ENCODE measurements at regions not wholly inside any gene's neighbourhood (a gene's known extent, or its start where the extent isn't known, plus 50 kb on each side); places are given as distances from the start of the nearest gene placed in this dataset.

GRCh38 chr16:56057151-56057550, 134.1 kb upstream of the GNAO1 start:
- H3K9ac ChIP-seq (ENCODE audit: low read depth, low read length): no peak overlapping the region
- H3K4me1 ChIP-seq (ENCODE audit: insufficient read depth, low read length): no peaks in the 10 kb centered on the region
- H3K27me3 ChIP-seq (ENCODE audit: insufficient read depth, low read length): no peaks in the 10 kb centered on the region; the same call in 1 of the 2 replicates
- H3K36me3 ChIP-seq (ENCODE audit: insufficient read depth, low read length): no peaks in the 10 kb centered on the region
- no peak overlapping the region for H3K4me3 ChIP-seq (ENCODE audit: low read length)
- H3K9me3 ChIP-seq (ENCODE audit: insufficient read depth, low read depth, low read length): no peaks in the 10 kb centered on the region
- no peak overlapping the region for H3K27ac ChIP-seq (ENCODE audit: low read depth, low read length)
- 100% methylated on average over 1 of the region's 1 CpG for WGBS

GRCh38 chr16:56050916-56051315, 140.4 kb upstream of the GNAO1 start:
- Histone ChIP-seq H3K4me3 (ENCODE audit: low read length) (no peak overlapping the region), H3K4me1 (ENCODE audit: insufficient read depth, low read length) (no peaks in the 10 kb centered on the region), H3K9ac (ENCODE audit: low read depth, low read length) (no peak overlapping the region), H3K27me3 (ENCODE audit: insufficient read depth, low read length) (no peaks in the 10 kb centered on the region), H3K9me3 (ENCODE audit: insufficient read depth, low read depth, low read length) (no peaks in the 10 kb centered on the region), H3K36me3 (ENCODE audit: insufficient read depth, low read length) (no peaks in the 10 kb centered on the region), H3K27ac (ENCODE audit: low read depth, low read length) (no peak overlapping the region)
- WGBS: 97% methylated on average over 4 of the region's 4 CpGs

GRCh38 chr16:56048425-56049105, 142.7 kb upstream of the GNAO1 start:
- Histone ChIP-seq H3K27ac (ENCODE audit: low read depth, low read length) (no peak overlapping the region), H3K36me3 (ENCODE audit: insufficient read depth, low read length) (no peaks in the 10 kb centered on the region), H3K9ac (ENCODE audit: low read depth, low read length) (no peak overlapping the region), H3K4me3 (ENCODE audit: low read length) (no peak overlapping the region), H3K27me3 (ENCODE audit: insufficient read depth, low read length) (no peaks in the 10 kb centered on the region), H3K4me1 (ENCODE audit: insufficient read depth, low read length) (no peaks in the 10 kb centered on the region), H3K9me3 (ENCODE audit: insufficient read depth, low read depth, low read length) (no peaks in the 10 kb centered on the region)
- WGBS: 90% methylated on average over 5 of the region's 6 CpGs

GRCh38 chr16:56047307-56048234, 143.7 kb upstream of the GNAO1 start:
- no peak overlapping the region for H3K4me3 ChIP-seq (ENCODE audit: low read length)

GRCh38 chr16:56042416-56042815, 148.9 kb upstream of the GNAO1 start:
- H3K4me1 ChIP-seq (ENCODE audit: insufficient read depth, low read length): no peaks in the 10 kb centered on the region
- no peaks in the 10 kb centered on the region for H3K27me3 ChIP-seq (ENCODE audit: insufficient read depth, low read length)
- H3K9ac ChIP-seq (ENCODE audit: low read depth, low read length): no peak overlapping the region
- H3K4me3 ChIP-seq (ENCODE audit: low read length): no peak overlapping the region
- no peaks in the 10 kb centered on the region for H3K36me3 ChIP-seq (ENCODE audit: insufficient read depth, low read length)
- peaks cover 2% of the 10 kb centered on the region; the same call in 1 of the 2 replicates for H3K9me3 ChIP-seq (ENCODE audit: insufficient read depth, low read depth, low read length)
- no peak overlapping the region for H3K27ac ChIP-seq (ENCODE audit: low read depth, low read length)
- 94% methylated on average over 4 of the region's 4 CpGs for WGBS

More at GRCh38 chr16:56047307-56048234, 143.7 kb upstream of the GNAO1 start:
- Histone ChIP-seq H3K9me3 (ENCODE audit: insufficient read depth, low read depth, low read length) (no peaks in the 10 kb centered on the region), H3K27ac (ENCODE audit: low read depth, low read length) (no peak overlapping the region), H3K4me1 (ENCODE audit: insufficient read depth, low read length) (no peaks in the 10 kb centered on the region), H3K36me3 (ENCODE audit: insufficient read depth, low read length) (no peaks in the 10 kb centered on the region), H3K27me3 (ENCODE audit: insufficient read depth, low read length) (no peaks in the 10 kb centered on the region), H3K9ac (ENCODE audit: low read depth, low read length) (no peak overlapping the region)
- 82% methylated on average over 4 of the region's 4 CpGs for WGBS

GRCh38 chr16:56041556-56042140, 149.6 kb upstream of the GNAO1 start:
- peaks cover 9% of the 10 kb centered on the region; the same call in 1 of the 2 replicates for H3K9me3 ChIP-seq (ENCODE audit: insufficient read depth, low read depth, low read length)
- no peaks in the 10 kb centered on the region for H3K4me1 ChIP-seq (ENCODE audit: insufficient read depth, low read length)
- no peak overlapping the region for H3K4me3 ChIP-seq (ENCODE audit: low read length)
- H3K9ac ChIP-seq (ENCODE audit: low read depth, low read length): no peak overlapping the region
- no peaks in the 10 kb centered on the region for H3K27me3 ChIP-seq (ENCODE audit: insufficient read depth, low read length)
- no peak overlapping the region for H3K27ac ChIP-seq (ENCODE audit: low read depth, low read length)
- WGBS: 69% methylated on average over 4 of the region's 4 CpGs
- H3K36me3 ChIP-seq (ENCODE audit: insufficient read depth, low read length): no peaks in the 10 kb centered on the region

GRCh38 chr16:56038564-56039098, 152.7 kb upstream of the GNAO1 start:
- Histone ChIP-seq H3K9me3 (ENCODE audit: insufficient read depth, low read depth, low read length) (peaks cover 9% of the 10 kb centered on the region; the same call in 1 of the 2 replicates), H3K4me3 (ENCODE audit: low read length) (no peak overlapping the region), H3K27me3 (ENCODE audit: insufficient read depth, low read length) (no peaks in the 10 kb centered on the region), H3K4me1 (ENCODE audit: insufficient read depth, low read length) (no peaks in the 10 kb centered on the region), H3K27ac (ENCODE audit: low read depth, low read length) (no peak overlapping the region), H3K36me3 (ENCODE audit: insufficient read depth, low read length) (no peaks in the 10 kb centered on the region), H3K9ac (ENCODE audit: low read depth, low read length) (no peak overlapping the region)
- WGBS: 95% methylated on average over 3 of the region's 3 CpGs

GRCh38 chr16:56032072-56032471, 156.9 kb upstream of the CES5A start:
- WGBS: no CpG with 5 or more reads among the region's 1 CpG
- Histone ChIP-seq H3K4me3 (ENCODE audit: low read length) (no peak overlapping the region), H3K4me1 (ENCODE audit: insufficient read depth, low read length) (no peaks in the 10 kb centered on the region)

GRCh38 chr16:56029026-56029425, 153.9 kb upstream of the CES5A start:
- Histone ChIP-seq H3K27me3 (ENCODE audit: insufficient read depth, low read length) (no peaks in the 10 kb centered on the region), H3K36me3 (ENCODE audit: insufficient read depth, low read length) (no peaks in the 10 kb centered on the region), H3K9ac (ENCODE audit: low read depth, low read length) (no peak overlapping the region), H3K4me1 (ENCODE audit: insufficient read depth, low read length) (no peaks in the 10 kb centered on the region), H3K9me3 (ENCODE audit: insufficient read depth, low read depth, low read length) (no peaks in the 10 kb centered on the region), H3K4me3 (ENCODE audit: low read length) (no peak overlapping the region), H3K27ac (ENCODE audit: low read depth, low read length) (no peak overlapping the region)

More at GRCh38 chr16:56032072-56032471, 156.9 kb upstream of the CES5A start:
- Histone ChIP-seq H3K27ac (ENCODE audit: low read depth, low read length) (no peak overlapping the region), H3K27me3 (ENCODE audit: insufficient read depth, low read length) (no peaks in the 10 kb centered on the region), H3K9ac (ENCODE audit: low read depth, low read length) (no peak overlapping the region), H3K36me3 (ENCODE audit: insufficient read depth, low read length) (no peaks in the 10 kb centered on the region), H3K9me3 (ENCODE audit: insufficient read depth, low read depth, low read length) (peaks cover 4% of the 10 kb centered on the region; the same call in 1 of the 2 replicates)

GRCh38 chr16:56022818-56023217, 147.6 kb upstream of the CES5A start:
- Histone ChIP-seq H3K36me3 (ENCODE audit: insufficient read depth, low read length) (no peaks in the 10 kb centered on the region), H3K4me3 (ENCODE audit: low read length) (no peak overlapping the region), H3K4me1 (ENCODE audit: insufficient read depth, low read length) (no peaks in the 10 kb centered on the region), H3K27ac (ENCODE audit: low read depth, low read length) (no peak overlapping the region), H3K27me3 (ENCODE audit: insufficient read depth, low read length) (no peaks in the 10 kb centered on the region), H3K9me3 (ENCODE audit: insufficient read depth, low read depth, low read length) (no peaks in the 10 kb centered on the region), H3K9ac (ENCODE audit: low read depth, low read length) (no peak overlapping the region)
- WGBS: 75% methylated on average over 2 of the region's 2 CpGs

GRCh38 chr16:56019274-56019673, 144.1 kb upstream of the CES5A start:
- Histone ChIP-seq H3K27me3 (ENCODE audit: insufficient read depth, low read length) (peaks cover 4% of the 10 kb centered on the region; the same call in 1 of the 2 replicates), H3K4me3 (ENCODE audit: low read length) (no peak overlapping the region), H3K9ac (ENCODE audit: low read depth, low read length) (no peak overlapping the region), H3K9me3 (ENCODE audit: insufficient read depth, low read depth, low read length) (no peaks in the 10 kb centered on the region), H3K36me3 (ENCODE audit: insufficient read depth, low read length) (no peaks in the 10 kb centered on the region), H3K4me1 (ENCODE audit: insufficient read depth, low read length) (no peaks in the 10 kb centered on the region), H3K27ac (ENCODE audit: low read depth, low read length) (no peak overlapping the region)
